NCI-H2171 treated with DMSO at 0.1 percent for 48 hours (cell line): ENCODE measurements at regions not wholly inside any gene's neighbourhood (a gene's known extent, or its start where the extent isn't known, plus 50 kb on each side); places are given as distances from the start of the nearest gene placed in this dataset.

Experiments used
- DNase-seq: peaks from one replicate; lab custom pipeline; 2025; lab: John Stamatoyannopoulos, UW

- no peak for DNase-seq
These were observed 422.2 kb upstream of the MC4R start for GRCh38 chr18:60794802-60795201.

- no peak for DNase-seq
These were observed 431.8 kb upstream of the MC4R start for GRCh38 chr18:60804415-60804814.

GRCh38 chr18:60809937-60810336 lies 437.4 kb upstream of the MC4R start:
- peak; percentile 4 for DNase-seq

GRCh38 chr18:60812921-60813320 lies 440.3 kb upstream of the MC4R start:
- no peak for DNase-seq

GRCh38 chr18:60826346-60826745 lies 453.8 kb upstream of the MC4R start:
- DNase-seq: no peak

DNA sequence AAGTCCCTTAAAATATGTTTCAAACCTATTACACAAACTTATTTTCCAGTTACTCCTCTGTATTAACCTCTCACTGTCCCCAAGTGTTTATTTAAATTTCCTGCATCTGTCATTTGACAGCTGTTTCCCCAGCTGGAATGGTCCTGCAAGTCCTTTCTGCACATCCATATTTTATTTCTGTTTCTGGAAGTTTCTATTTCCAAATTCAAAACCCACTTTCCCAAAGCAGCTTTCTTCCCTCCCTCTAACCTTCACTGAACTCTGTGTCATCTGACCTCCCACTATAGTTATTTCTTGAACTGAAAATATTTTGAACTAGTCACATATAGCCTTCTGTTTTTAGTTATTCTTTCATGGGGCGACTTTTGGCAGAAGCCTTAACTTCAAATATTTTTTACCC lies 459.4 kb upstream of the MC4R start:
- DNase-seq: no peak

- no peak for DNase-seq
These were observed 466.1 kb upstream of the MC4R start for GRCh38 chr18:60838677-60839076.

DNA sequence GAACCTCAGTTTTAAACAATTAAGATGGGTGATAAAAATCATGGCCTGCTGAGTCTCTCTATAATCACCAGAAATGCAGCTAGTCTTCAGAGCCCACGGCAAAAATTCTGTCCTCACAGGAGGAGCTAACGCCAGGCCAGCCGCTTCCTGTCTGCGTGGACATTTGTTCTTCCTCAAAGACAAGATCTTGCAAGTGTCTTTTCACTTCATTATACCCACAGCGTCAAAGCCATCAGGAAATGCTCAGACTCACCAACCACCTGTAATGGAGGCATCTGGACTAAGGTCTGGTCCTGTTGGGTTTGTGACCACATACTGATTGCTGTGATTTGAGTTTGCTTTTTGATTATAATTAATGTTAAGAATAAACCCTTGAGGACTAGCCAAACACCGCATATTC lies 473.8 kb upstream of the MC4R start:
- no peak for DNase-seq

DNA sequence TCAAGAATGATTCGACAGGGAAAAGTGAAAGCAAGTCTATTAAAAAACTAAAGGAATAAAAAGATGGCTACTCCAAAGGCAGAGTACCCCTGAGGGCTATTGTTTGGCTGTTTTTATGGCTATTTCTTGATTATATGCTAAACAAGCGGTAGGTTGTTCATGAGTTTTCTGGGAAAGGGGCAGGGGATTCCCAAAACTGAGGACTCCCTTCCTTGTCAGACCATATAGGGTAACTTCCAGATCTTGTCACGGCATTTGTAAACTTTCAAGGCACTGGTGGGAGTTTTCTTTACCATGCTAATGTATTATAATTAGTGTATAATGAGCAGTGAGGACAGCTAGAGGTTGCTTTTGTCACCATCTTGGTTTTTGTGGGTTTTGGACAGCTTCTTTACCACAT lies 474.9 kb upstream of the MC4R start:
- no peak for DNase-seq

DNA sequence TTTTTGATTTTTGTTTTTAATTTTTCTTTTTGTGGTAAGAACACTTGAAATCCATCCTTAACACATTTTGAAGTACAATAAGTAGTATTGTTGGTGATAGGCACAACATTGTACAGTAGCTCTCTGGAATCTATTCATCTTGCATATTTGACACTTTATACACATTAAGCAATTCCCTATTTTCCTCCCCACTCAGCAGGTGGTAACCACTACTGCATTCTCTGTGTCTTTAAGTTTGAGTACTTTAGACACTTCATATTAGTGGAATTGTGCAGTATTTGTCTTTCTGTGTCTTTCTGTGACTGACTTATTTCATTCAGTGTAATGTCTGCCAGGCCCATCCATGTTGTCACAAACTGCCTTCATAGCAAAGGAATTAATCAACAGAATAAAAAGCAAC lies 471.7 kb upstream of the CDH20 start:
- DNase-seq: no peak

DNA sequence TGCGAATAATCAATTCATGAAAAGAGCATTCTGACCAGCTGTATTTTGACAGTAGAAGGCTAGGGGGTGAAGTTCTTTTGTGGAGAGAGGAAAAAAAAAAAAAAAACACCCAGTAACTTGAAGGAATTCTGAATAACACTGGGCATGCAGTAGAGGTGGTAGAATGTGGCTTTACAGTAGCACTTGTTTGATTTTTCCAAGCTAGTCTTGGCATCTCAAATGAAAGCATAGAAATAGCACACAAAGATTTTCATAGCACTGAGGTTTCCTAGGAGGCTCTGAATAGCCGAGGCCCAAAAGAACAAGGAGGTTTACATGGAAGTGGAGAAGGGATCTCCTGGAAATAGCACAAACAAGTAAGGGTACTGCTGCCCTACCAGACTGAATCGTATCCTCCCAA lies 470.2 kb upstream of the CDH20 start:
- no peak for DNase-seq

DNA sequence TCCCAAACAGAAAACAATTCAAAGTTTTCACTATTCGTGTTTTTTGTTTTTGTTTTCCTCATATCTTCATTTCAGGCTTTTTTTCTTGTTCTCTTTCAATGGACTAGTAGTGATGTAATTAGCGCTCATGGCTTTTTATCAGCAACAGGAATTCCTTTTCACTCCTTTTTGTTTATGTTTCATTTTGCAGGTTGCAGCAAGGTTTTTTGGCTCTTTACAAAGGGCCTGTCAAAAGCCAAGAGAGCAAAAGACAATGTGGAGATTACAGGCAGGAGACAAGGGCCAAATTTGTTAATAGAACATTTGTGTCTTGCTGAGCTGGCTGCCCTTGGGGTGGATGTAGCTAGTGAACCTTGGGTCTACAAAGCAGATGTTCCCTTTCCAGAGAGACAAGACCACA lies 467.4 kb upstream of the CDH20 start:
- no peak for DNase-seq

DNA sequence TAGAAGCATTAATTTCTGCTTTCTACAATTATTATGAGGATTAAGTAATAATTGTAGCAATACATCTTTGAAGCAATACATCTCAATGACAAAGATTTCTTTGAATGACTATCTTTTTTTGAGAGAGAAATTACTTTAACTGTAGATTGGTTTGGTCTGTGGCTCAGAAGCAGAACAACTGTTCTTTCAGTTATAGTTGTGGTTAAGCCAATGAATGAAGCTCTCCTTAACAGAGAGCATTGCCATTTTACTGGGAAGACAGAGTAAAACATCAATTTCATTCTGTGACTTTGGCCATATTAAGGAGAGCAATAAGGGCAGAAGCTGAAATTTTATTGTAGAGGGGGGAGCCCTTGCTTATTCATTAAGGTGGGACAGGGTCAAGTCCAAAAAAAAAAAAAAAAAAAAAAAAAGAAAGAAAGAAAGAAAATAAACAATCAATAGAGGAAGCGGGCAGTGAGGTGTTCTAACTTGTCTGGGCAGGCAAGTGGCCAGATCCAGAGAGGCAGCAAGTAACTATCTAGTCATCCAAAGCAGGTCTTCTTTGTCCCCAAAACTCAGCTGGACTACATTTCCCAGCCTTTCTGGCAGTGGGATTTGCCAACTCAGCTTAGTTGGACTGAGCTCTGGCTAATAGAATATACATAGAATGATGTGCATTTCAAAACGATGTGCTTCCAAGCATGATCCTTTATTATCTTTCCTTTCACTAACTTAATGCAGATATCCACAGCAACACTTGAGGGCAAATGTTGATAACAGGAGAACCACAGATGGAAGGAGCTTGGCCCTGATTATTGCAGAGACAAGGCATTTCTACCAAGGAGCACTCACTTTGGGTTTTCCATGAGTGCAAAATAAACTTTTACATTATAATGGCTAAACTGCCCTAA lies 462.7 kb upstream of the CDH20 start:
- DNase-seq: no peak

GRCh38 chr18:60872434-60872833 lies 460.8 kb upstream of the CDH20 start:
- no peak for DNase-seq

DNA sequence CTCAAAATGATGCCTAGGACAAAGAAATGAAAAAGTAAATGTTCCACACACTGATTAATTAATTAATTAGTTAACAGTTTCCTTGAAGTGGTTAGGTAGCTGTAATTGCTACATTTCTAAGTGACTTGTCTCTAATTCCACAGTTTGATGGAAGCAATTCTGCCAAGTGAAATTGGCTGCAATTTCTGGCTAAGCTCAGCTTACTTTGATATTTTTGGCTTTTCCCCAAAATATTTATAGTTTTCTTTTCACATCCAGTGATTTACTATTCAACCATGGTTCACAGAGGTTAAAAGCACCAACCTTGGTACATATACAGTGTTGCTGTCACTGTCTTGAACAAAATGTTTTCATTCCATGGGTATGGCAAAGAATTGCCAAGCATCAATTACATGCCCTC lies 459.5 kb upstream of the CDH20 start:
- DNase-seq: no peak

GRCh38 chr18:60875957-60876507 lies 457.2 kb upstream of the CDH20 start:
- no peak for DNase-seq

DNA sequence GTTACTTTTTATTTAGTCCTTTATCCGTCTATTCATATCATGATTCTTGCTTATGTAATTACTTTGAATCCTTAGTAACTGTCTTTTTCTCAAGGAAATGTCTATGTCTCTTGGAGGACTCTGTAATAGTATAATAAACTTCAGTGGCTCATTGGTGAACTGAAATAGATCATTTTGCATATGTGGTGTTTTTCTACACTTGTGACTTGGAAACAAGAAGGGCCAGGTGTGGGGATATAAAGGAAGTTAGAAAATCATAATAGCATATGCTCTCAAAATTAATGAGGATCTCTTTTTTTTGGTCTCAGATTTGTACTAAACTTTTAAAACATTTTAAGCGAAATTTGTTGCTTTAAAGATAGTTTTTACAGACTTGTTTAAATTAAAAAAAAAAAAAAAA lies 453.0 kb upstream of the CDH20 start:
- DNase-seq: no peak

DNA sequence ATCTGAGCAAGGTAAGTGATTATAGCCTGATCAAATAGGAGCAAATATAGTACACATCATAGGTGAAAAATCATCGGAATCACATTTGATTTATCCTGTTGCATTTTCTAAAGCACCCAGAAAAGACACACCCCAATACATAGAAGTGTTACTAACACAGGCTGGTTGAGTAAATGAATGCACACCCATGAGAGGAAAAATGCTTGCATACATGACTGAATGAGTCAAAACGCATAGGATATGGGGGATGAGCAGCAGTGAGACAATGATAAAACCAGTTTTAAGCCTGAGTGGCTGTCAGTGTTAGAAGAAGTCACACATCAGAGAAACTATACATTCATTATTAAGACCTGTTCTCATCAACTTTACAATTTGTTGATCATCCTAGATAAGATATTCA lies 449.6 kb upstream of the CDH20 start:
- no peak for DNase-seq

DNA sequence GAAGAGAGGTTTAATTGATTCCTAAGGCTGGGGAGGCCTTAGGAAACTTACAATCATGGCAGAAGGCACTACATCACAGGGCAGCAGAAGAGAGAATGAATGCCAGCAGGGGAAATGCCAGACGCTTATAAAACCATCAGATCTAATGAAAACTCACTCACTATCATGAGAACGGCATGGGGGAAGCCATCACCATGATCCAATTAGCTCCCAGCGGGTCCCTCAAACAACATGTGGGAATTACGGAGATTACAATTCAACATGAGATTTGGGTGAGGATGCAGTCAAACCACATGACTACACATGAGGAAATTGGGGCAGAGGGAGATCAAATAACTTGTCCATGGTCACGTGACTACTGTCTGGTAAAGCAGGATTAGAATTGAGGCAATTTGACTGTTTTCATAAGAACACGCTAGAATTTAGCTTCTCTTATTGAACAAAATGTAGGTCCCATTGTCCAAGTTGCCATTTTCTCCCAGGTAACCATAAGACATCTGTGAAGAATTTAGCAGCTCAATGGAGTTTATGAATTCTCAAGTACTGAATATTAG lies 445.1 kb upstream of the CDH20 start:
- DNase-seq: no peak

DNA sequence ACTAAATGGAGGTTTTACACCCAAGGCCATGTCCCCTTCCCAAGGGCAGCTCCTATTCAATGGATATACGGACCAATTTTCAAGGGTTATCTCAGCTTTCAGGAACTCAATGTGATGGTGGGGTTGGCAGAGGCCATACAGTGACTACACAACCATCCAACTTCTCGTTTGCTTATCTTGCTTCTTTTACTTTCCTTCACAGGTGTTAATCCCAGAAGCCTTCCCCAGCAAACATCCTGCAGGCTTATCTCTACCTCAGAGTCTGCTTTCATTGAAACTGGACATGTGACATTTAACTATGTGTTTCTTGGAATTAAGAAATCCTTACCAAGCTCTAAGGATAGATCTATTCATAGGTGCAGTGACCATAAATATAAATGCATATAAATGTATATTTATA lies 443.8 kb upstream of the CDH20 start:
- DNase-seq: no peak

GRCh38 chr18:60891936-60892335 lies 441.3 kb upstream of the CDH20 start:
- no peak for DNase-seq

DNA sequence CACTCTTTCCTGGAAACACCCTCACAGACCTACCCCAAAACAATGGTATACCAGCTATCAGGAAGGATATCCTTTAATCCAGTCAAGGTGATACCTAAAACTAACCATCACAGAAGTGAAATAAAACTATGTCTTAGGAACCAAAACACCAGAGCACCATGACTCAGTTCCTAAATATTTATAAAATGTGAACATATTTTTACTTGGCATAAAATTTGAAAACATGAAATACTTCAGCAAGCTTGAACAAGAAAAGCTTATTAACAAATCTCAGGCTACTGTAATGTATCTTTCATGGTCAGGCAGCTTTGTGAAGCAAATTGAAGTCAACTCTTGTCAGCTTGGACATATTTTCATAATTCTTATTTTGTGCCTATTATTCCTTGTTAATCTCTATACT lies 440.8 kb upstream of the CDH20 start:
- no peak for DNase-seq

- no peak for DNase-seq
These were observed 440.4 kb upstream of the CDH20 start for GRCh38 chr18:60892855-60893254.
